Esophagus muscularis mucosa (tissue), 4 donors: ENCODE measurements at regions not wholly inside any gene's neighbourhood (a gene's known extent, or its start where the extent isn't known, plus 50 kb on each side); places are given as distances from the start of the nearest gene placed in this dataset.

Source experiments
- EP300 ChIP-seq: sonication (generic); formaldehyde crosslinking; IDR thresholded peaks from one replicate; pipeline ENCODE4 v1.6.1; 2017; ENCODE audit warnings: antibody characterized with exemption
- POLR2A ChIP-seq: fragments of 450-650 bp; IDR thresholded peaks from one replicate; pipeline ENCODE4 v1.6.1; 2017; ENCODE audit warnings: antibody characterized with exemption, moderate library complexity, mild to moderate bottlenecking, low read depth
- TF ChIP-seq, protein P1 (sequence below), 3 experiments: fragments of 200-600 bp in 2 of 3; fragments of 450-650 bp in 1 of 3; sonication (generic) in 2 of 3; IDR thresholded peaks; one replicate each; pipeline ENCODE4 v1.5.1; 2017 to 2019; ENCODE audit warnings: antibody characterized with exemption in 3 of 3, mild to moderate bottlenecking in 2 of 3, moderate library complexity in 1 of 3

DNA sequence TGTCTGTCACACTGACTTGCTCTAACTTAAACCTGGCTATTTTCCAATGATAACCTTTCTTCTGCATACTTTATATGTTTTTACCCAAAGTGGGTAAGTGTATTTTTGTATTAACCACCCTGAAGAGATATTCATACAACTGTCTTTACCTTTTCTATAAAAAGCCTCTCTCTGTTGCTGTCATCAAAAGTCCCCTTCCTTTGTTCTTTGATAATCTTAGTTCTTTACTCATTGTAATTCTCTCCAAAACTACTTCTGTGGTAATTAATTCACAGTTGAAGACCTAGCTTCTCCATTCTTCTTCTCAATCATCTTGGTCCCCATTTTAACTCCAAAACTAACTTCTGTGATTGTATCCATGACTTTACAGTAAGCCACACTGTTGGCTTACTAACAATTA, 479.7 kb upstream of the MGAT4C start:
- TF ChIP-seq, protein P1, sequence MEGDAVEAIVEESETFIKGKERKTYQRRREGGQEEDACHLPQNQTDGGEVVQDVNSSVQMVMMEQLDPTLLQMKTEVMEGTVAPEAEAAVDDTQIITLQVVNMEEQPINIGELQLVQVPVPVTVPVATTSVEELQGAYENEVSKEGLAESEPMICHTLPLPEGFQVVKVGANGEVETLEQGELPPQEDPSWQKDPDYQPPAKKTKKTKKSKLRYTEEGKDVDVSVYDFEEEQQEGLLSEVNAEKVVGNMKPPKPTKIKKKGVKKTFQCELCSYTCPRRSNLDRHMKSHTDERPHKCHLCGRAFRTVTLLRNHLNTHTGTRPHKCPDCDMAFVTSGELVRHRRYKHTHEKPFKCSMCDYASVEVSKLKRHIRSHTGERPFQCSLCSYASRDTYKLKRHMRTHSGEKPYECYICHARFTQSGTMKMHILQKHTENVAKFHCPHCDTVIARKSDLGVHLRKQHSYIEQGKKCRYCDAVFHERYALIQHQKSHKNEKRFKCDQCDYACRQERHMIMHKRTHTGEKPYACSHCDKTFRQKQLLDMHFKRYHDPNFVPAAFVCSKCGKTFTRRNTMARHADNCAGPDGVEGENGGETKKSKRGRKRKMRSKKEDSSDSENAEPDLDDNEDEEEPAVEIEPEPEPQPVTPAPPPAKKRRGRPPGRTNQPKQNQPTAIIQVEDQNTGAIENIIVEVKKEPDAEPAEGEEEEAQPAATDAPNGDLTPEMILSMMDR (IDR thresholded peaks at IDR 0.05), result no peak
- TF ChIP-seq POLR2A, result no peak
- TF ChIP-seq EP300, result no peak
